GM21381 (cell line): ENCODE measurements at regions not wholly inside any gene's neighbourhood (a gene's known extent, or its start where the extent isn't known, plus 50 kb on each side); places are given as distances from the start of the nearest gene placed in this dataset.
A peak's percentile ranks its signal among the peaks of the same experiment; 100 is the strongest.

Source experiments
- ATAC-seq: cut with Tn5 transposase; IDR thresholded peaks from one replicate; pipeline ENCODE4 v1.9.1; 2021; ENCODE audit warnings: mild to moderate bottlenecking, moderate library complexity; ENCODE audit not compliant: unreplicated experiment

DNA sequence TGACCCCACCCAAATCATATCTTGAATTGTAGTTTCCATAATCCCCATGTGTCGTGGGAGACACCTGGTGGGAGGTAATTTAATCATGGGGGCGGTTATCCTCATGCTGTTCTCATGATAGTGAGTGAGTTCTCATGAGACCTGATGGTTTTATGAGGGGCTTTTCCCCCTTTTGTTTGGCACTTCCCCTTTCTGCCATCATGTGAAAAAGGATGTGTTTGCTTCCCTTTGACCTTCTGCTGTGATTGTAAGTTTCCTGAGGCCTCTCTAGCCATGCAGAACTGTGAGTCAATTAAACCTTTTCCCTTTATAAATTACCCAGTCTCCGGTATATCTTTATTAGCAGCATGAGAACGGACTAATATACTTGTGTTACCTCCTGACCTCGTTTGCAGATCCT lies 156.6 kb upstream of the MTNR1B start:
- no peak for ATAC-seq

DNA sequence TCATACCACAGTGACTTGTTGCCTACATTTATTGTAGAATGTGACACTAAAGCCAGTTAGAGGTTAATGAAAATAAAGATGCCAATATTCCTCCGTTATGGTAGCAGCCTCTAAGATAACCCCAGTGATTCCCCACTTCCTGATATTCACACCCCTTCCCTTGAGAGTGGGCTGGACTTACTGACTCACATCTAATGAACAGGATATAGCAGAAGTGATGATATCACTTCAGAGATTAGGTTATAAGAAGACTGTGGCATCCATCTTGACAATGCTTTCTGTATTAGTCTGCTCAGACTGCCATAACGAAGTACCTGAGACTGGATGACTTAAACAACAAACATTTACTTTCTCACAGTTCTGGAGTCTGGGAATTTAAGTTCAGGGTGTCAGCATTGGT lies 149.6 kb upstream of the MTNR1B start:
- no peak for ATAC-seq

DNA sequence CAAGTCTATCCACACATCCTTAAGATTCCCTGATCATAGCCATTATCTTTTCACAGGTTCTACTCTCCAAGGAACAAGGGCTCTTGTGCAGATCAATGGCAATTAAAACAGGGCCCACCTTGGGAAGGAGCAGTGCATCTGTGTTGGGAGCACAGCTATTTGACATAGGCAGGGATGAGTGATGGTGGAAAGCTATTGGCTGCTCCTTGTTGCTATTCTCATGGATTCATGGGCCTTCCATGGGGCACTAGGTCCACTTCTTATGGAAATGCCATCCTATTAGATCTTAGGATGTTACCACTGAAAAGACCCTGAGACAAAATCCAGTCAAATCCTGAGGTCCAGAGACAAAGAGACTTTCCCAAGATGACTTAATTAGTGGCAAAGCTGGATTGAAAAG lies 148.6 kb upstream of the MTNR1B start:
- ATAC-seq = no peak

DNA sequence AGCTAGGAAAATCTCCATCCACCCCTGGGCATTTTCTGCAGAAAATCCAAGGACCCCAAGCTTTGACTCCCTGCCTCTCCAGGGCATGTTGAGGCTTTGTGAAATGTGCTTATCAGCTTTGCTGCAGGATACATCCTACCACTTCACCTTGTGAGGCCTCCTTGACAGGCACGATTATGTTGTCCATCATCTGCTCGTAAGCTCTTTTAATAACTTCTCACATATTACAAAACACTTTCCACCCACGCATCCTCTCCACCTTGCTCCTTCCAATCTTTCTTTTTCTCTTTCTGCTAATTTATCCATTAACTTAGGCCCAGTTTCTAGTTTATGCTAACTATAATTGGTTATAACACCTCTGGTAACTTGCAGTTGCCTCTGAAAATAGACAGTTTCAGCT lies 147.0 kb upstream of the MTNR1B start:
- ATAC-seq = no peak

DNA sequence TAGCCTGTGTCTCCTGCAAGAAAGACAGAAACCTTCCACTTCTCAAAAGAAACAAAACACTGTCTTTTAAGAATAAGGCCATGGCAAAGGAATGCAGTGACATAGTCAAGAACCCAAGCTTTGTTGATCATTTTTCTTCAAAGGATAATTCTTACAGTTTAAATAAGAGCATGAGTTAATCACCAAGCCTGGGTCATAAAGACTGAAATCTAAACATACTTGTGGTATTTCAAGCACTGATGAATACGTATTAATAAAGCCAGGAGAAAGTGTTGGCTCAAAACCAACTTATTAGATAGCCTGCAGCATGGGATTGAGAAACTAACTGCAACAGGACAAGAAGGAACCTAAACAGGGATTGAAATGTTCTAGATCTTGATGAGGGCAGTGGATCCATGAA lies 143.3 kb upstream of the MTNR1B start:
- no peak for ATAC-seq

DNA sequence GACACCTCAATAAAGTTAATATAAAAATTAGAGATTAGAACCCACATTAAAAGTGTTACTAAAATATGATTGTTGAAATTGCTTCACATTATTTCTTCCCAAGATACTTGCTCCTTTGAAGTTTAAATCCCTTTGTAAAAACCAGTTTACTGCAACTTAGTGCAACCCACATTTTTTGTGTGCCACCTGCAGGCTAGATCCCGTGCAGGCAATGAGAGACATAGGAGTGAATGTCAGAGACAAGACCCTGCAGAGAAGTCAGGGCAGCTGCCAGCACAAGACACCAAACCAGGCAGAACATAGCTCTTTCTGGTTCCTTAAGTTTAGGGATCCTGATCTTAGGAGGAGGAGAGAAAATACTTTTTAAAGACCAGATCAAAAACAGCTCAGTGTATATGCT lies 142.8 kb upstream of the MTNR1B start:
- ATAC-seq = no peak

DNA sequence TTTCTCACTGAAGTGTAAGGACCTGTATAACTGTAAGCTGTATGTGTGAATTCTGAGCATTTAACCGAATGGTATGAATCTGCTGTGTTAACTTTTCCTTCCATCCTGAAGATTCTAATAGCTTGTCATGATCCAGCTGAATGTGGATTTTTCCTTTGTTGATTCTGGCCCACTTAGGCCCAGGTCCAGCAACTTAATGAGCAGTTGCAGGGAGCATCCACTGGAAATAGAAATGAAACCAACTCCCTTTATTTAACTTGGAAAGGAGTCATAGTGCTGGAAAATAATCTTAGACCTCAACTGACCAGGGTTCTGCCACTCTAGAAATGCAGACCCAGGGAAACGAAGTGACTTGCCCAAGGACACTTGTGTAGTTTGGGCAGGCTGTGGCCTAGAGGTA lies 142.3 kb upstream of the MTNR1B start:
- ATAC-seq = no peak

DNA sequence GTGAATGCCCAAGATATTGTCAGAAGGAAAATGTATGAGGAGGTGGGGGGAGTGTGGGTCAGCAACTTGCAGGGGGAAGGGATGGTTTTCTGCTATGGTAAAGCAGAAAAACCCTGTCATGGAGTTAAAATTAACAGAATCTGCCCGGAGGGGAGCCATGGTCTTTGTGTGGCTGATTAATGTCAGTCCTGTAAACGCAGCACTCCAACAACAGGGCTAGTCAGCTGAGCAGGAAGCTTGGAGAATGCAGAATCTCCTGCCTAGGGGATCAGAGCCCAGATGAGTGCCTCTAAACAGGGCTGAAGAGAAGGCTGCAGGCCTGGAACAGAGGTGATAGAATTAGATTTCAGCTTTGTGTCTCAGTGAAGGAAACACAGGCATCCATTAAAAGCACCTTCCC lies 140.9 kb upstream of the MTNR1B start:
- no peak for ATAC-seq

DNA sequence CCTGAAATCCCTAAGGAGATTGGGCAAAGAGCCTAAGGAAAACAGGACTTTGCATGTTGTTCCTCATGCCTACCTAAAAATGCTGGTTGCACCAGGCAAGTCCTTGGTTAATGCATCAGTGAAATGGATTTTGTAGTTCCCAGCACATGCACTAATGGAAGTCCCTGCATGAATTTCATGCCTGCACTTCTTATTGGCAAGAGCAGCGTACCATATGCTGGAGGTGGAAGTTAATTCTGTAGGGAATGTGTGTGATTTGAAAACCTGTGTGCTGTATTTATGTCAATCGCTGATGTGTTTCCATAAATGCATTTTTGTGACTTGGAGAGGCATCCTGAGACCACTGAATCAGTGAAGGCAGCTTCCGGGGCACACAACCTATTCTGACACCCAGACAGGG lies 140.3 kb upstream of the MTNR1B start:
- no peak for ATAC-seq

DNA sequence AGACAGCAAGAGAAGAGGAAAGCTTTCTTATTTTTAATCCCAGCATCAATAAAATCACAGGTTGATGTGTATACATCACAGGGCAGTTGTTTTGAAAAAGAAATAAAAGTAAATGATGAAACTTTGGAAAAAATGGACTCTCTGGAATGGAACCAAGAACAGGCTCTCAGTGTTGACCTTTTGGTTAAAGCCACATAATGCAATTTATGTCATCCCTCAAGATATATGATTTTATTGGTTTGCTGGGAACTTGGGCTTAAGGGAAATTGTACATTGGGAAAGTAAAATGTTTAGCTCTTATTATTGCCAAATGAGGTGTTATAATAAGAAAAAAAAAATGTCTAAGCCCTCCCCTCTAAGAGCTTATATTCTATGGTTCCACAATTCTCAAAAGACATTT lies 139.8 kb upstream of the MTNR1B start:
- no peak for ATAC-seq

DNA sequence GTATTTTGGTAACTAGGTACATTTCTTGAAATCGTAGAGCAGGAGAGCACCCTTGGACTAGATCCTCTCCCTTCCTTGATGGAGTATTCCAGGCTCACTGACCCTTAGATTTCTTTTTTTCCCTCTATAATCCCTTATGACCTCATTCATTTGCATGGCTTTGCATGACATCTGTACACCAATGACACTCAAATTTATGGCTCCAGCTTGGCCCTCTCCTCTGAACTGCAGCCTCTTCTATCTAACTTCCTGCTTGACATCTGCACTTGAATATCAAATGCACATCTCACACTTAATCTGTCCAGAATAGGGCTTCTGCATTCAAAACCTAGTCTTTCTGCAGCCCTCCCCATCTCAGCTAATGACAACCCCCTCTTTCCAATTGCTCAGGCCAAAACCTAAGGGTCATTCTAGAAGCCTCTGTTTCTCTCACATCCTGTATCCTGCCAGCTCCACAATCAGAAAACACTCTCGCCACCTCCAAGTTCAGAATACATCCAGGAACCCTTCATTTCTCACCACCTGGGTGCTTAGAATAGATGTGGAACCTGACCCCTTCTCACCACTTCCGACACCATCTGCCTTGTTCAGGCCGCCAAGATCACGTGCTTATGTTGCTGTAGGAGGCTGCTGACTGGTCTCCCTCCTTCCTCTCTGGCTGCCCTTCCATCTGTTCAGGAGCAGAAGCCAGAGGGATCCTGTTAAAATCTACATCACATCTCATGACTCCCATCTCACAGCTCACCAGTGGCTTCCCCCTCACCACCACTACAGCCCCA lies 138.9 kb upstream of the MTNR1B start:
- peak; percentile 86 for ATAC-seq

DNA sequence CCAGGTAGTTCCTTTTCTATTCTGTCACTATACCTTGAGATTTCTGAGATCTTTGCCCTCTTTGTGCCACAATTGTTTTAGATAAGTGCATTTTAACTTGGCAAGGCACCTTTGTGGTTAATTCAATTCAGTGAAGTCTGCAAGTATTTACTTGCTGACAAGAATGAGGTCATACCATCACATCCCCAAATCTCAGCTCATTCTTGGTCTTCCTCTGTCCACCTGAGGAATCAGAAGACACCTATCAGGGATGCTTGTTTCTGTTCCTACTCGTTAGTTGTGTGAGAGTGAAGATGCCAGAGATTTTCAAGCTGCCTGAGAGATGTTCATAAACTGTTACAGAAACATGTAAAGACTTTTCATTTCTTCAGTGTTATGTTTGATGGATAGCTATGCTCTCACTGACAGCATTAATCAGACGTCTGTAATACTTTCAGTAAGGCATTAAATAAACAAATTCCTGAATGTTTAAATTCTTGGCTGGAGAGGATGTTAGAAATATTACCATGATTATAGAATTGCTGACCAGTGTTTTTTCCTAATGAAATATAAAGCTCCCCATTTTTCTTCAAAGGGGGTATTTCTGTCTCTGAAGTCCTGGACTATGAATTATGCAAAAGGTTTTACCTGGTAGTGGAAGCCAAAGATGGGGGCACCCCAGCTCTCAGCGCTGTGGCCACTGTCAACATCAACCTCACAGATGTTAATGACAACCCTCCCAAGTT lies 135.0 kb upstream of the MTNR1B start:
- no peak for ATAC-seq

DNA sequence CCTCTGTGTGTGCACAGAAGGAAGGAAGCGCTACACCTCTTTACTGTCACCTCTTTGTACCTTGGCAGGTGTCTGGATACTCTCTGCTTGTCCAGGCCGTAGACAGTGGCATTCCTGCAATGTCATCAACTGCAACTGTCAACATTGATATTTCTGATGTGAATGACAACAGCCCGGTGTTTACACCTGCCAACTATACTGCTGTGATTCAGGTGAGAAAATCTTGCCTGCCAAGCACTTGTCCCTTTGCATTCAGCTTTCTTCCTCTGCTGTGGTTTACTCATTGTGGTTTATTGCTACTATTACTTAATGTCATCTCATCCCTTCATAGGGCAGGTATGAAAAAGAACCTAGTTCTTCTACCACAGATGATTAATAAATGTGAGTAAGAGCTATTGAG lies 131.9 kb upstream of the MTNR1B start:
- ATAC-seq = no peak

DNA sequence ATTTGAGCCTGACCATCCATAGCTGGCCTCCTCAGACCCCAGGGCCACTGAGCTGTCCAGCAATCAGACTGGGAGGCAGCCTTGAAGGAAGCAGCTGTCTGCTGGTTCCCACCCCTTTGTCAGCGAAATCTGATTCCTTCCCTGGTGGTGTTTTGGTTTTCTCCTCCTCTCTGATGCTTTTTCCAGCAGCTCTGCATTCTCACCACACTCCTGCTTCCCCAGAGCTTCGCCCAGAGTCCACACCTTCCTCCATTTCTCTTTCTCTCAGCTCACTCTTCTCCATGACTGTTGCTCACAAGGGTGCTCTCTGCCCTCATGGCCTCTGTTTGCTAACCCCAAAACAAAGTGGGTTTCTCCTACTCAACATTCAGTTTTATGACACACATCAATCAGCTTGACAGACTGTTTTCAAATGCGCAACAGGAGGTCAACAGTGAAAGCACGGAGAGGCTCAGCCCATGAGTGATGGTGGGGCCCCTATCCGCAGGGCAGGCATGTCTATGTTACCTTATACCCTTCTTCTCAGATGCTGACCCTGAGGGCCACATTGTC lies 130.6 kb upstream of the MTNR1B start:
- ATAC-seq = no peak

DNA sequence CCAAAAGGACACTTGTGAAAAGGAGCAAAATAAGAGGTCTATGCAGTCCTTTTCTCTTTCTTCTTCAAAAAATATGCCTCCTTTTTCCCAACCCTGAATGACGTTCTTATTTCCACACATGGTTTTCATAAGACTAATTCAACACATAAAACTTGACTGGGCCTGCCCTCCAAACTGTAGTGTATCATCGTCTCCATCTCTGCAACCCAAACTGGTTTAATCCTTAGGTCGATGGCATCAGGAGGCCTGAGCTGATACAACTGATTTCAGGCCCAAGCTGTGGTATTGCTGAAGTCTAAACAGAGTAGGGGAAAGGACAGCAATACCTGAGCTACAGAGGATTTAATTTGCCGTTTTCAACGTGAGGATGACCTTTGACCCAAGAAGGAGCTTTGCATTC lies 130.0 kb upstream of the MTNR1B start:
- ATAC-seq = no peak

DNA sequence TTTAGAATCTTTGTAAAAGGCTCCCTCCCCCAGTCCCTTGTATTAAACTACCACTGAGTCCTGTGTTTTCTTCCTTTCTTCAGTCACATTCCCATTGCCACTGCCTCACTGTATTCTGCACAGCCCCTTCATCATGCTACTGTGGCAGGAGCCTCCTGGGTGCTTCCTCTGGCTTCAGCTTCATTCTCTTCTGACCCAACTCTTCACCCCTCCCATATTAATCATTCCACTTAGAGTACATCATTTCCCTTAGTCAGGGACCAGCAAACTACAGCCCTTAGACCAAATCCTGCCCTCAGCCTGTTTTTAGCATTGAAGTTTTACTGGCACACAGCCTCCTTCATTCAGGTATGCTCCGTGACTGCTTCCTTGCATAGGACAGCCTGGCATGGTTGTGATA lies 127.7 kb upstream of the MTNR1B start:
- ATAC-seq = no peak

DNA sequence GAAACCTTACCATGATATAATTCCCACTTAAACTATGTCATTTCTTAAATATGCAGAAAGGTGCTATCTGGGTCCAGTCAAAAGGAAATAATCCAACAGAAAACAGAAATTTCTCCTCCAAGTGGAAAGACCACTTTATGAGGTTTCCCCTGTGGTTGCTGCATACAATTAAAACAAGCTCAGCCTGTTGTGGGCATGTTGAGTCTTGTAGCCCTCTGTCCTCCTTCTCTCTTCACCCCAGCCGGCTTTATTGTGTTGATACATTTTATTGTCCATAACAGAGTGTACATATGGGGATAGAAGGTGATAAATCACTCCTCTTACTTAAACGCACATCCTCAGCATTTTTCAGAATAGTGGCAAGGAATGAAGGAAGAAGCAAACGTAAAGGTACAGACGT lies 126.0 kb upstream of the MTNR1B start:
- no peak for ATAC-seq

DNA sequence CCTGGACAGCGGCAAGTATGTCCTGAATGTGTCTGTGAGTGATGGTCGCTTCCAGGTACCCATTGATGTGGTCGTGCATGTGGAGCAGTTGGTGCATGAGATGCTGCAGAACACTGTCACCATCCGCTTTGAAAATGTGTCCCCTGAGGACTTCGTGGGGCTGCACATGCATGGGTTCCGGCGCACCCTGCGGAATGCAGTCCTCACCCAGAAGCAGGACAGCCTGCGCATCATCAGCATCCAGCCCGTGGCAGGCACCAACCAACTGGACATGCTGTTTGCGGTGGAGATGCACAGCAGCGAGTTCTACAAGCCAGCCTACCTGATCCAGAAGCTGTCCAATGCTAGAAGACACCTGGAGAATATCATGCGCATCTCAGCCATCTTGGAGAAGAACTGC lies 125.3 kb upstream of the MTNR1B start:
- ATAC-seq = no peak

DNA sequence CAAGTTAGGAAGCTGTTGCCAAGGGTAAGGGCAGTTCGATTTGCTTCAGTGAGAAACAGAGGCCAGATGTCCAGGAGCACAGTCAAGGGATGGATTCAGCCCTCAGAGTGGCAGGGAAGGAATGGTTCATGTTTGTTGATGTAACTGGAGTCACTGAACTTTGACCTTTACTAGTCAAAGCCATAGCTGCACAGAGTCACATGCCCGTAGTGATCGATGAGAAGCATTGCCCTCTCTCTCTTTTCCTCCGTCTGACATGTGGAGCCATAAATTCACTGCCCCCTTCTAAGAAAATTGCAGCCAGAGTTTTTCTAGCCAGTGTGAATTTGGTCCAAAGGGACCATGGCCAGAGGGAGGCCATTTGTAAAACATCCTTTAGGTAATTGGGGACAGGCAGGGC lies 124.1 kb upstream of the MTNR1B start:
- no peak for ATAC-seq

DNA sequence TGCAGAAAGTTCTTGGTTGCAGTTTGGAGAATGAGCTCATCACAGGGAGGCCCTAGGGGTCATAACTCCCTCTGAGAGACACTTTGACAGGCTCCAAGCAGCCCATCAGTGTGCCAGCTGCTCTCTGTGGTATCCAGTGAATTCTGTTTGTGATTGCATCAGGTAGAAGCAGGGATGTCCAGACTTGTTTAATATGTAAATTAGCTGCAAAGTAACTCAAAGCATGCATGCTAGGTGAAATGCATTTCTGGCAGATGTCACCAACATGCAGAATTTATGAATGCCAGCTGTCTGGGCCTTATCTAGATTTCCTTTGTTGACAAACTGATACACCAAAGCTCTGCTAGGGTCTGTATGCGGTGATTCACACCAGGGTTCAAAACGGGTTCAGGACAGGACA lies 123.6 kb upstream of the MTNR1B start:
- no peak for ATAC-seq

DNA sequence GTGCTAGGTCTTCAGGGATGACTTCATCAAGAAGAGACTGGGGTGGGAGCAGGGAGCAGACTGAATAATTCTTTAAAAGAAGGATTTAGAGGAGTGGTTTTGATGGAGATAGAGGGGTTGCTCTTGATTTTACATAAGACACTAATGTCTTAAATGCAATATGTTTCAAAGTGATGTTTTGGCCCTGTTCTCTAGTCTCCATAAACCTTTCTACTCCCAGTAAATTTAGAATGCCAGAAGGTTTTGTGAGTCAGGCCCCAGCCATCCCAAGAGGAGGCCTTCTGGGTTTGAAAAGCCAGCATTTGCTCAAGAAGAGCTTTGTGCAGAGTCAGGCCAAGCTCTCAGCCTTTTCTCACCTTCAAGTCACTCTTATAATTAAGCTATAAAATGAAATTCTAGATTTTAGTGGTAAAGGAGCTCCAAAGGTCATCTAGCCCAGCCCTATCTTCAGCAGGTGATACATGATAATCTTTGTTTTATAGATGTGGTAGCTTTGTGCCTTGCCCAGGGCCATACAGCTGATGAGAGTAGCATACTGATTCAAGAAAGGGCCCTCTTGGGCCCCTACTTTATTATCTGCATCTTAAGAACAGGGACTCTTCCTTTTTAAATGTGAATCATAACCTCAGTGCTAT lies 122.8 kb upstream of the MTNR1B start:
- ATAC-seq = no peak

DNA sequence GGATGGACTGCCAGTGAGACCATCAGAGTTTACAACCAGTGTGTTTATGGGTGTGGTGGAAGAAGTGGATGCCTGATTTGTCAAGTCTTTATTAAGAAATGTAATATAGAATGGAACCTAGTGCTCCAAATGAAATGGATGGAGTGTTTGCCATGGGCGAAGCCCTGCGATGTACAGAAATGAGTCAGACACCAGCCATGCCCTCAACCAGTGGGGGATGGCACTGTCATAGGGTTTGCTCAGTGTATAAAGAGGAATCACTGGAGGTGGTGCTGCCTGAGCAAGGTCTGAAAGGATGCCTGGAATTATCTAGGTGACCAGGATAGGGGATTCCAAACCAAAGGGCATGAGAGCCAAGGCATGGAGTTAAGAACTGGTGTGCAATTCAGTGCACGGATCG lies 120.9 kb upstream of the MTNR1B start:
- ATAC-seq = no peak
